H1 (cell line): ENCODE measurements at regions not wholly inside any gene's neighbourhood (a gene's known extent, or its start where the extent isn't known, plus 50 kb on each side); places are given as distances from the start of the nearest gene placed in this dataset.

ENCODE experiments used
- CTCF ChIA-PET: fragments of 300-600 bp; sonication (Branson Sonifier 250); formaldehyde crosslinking; loops from one replicate; lab custom pipeline; 2021; ENCODE audit not compliant: partially characterized antibody; lab: Charles Lee
- POLR2A ChIA-PET: fragments of 300-600 bp; sonication (Branson Sonifier 250); formaldehyde crosslinking; loops from one replicate; lab custom pipeline; 2021; ENCODE audit warnings: inconsistent platforms; ENCODE audit not compliant: partially characterized antibody; lab: Charles Lee
- DNase-seq, 2 experiments: peaks; one replicate each; pipeline versions ENCODE4 v3.0.0 to v3.0.0-alpha.2; 2010 to 2022; ENCODE audit warnings: low spot score in 2 of 2, low read depth in 1 of 2, mixed read lengths in 1 of 2
- FAIRE-seq: peaks from 2 replicates; lab custom pipeline; 2011; peaks lifted over from hg19 to GRCh38; lab: Jason Lieb, UNC
- H2AFZ ChIP-seq: 2 replicates; pipeline ENCODE4 v1.8.1; 2012; ENCODE audit warnings: low read length, inconsistent platforms
- H2AK5ac ChIP-seq: 2 replicates; pipeline ENCODE4 v1.6.1; 2013; ENCODE audit warnings: low read depth, low read length
- H2BK120ac ChIP-seq: replicated peaks from 2 replicates; pipeline ENCODE3; 2013; ENCODE audit warnings: low read depth, low read length, inconsistent platforms
- H2BK12ac ChIP-seq: 2 replicates; pipeline ENCODE4 v1.6.1; 2013; ENCODE audit warnings: low read depth, low read length
- H2BK15ac ChIP-seq: 2 replicates; pipeline ENCODE4 v1.6.1; 2013; ENCODE audit warnings: low read length
- H2BK20ac ChIP-seq: 2 replicates; pipeline ENCODE4 v1.6.1; 2013; ENCODE audit warnings: low read length
- H2BK5ac ChIP-seq: 2 replicates; pipeline ENCODE4 v1.6.1; 2013; ENCODE audit warnings: low read depth, low read length
- H3K14ac ChIP-seq: 2 replicates; pipeline ENCODE4 v1.6.1; 2013; ENCODE audit warnings: inconsistent platforms; ENCODE audit not compliant: insufficient read length
- H3K18ac ChIP-seq: 2 replicates; pipeline ENCODE4 v1.6.1; 2013; ENCODE audit warnings: low read length; ENCODE audit errors: extremely low read depth
- H3K23ac ChIP-seq: 2 replicates; pipeline ENCODE4 v1.6.1; 2013; ENCODE audit warnings: inconsistent platforms; ENCODE audit not compliant: insufficient read length
- H3K23me2 ChIP-seq: 2 replicates; pipeline ENCODE4 v1.6.1; 2013; ENCODE audit warnings: low read depth, low read length
- H3K27ac ChIP-seq: 2 replicates; pipeline ENCODE4 v1.6.1; 2011; ENCODE audit warnings: low read depth, low read length, inconsistent platforms
- H3K27me3 ChIP-seq, 4 experiments: replicated peaks in 1 of 4; 1 replicate in 1 of 4; 2 replicates in 3 of 4; pipeline versions ENCODE4 v1.6.1 to v1.8.1; 2011 to 2013; ENCODE audit warnings: low read length in 3 of 4, mild to moderate bottlenecking in 3 of 4, inconsistent platforms in 2 of 4, mixed read lengths in 2 of 4, moderate library complexity in 1 of 4; ENCODE audit not compliant: control insufficient read depth in 3 of 4, insufficient read depth in 3 of 4; ENCODE audit errors: extremely low read depth in 1 of 4
- H3K36me3 ChIP-seq, 4 experiments: 2 replicates each; pipeline versions ENCODE4 v1.6.1 to v1.8.1; 2011 to 2013; ENCODE audit warnings: mild to moderate bottlenecking in 4 of 4, low read length in 3 of 4, moderate library complexity in 2 of 4, control low read depth in 1 of 4, inconsistent platforms in 1 of 4; ENCODE audit not compliant: insufficient read depth in 4 of 4, control insufficient read depth in 2 of 4
- H3K4ac ChIP-seq: replicated peaks from 2 replicates; pipeline ENCODE3; 2013; ENCODE audit warnings: low read length, low read depth, mixed read lengths, inconsistent platforms; ENCODE audit not compliant: insufficient read length
- H3K4me1 ChIP-seq, 4 experiments: replicated peaks in 1 of 4; 1 replicate in 1 of 4; 2 replicates in 3 of 4; pipeline versions ENCODE4 v1.6.1 to v1.8.1; 2011 to 2013; ENCODE audit warnings: low read length in 3 of 4, inconsistent platforms in 2 of 4, mixed read lengths in 1 of 4; ENCODE audit not compliant: insufficient read depth in 4 of 4, control insufficient read depth in 3 of 4
- H3K4me2 ChIP-seq, 2 experiments: 2 replicates each; pipeline versions ENCODE4 v1.6.1 to v1.8.1; 2011 to 2013; ENCODE audit warnings: low read depth in 2 of 2, low read length in 2 of 2, control low read depth in 1 of 2, inconsistent platforms in 1 of 2, mild to moderate bottlenecking in 1 of 2; ENCODE audit not compliant: insufficient read depth in 1 of 2
- H3K4me3 ChIP-seq, 4 experiments: fragments of 200-600, 300-600 bp in 1 of 4; sonication (generic), shearing (Covaris generic), sonication (Bioruptor Twin) in 1 of 4; 2 replicates each; pipeline versions ENCODE4 v1.5.1 to v1.8.1; 2011 to 2016; ENCODE audit warnings: low read length in 4 of 4, low read depth in 3 of 4, control low read depth in 2 of 4, inconsistent platforms in 2 of 4, mild to moderate bottlenecking in 2 of 4, mixed read lengths in 1 of 4, moderate library complexity in 1 of 4; ENCODE audit not compliant: insufficient read depth in 2 of 4; ENCODE audit errors: extremely low read depth in 1 of 4
- H3K56ac ChIP-seq: replicated peaks from 2 replicates; pipeline ENCODE3; 2013; ENCODE audit warnings: low read depth, mild to moderate bottlenecking, mixed read lengths, low read length, inconsistent platforms; ENCODE audit not compliant: insufficient read length
- H3K79me1 ChIP-seq: 2 replicates; pipeline ENCODE4 v1.6.1; 2013; ENCODE audit warnings: low read depth, low read length, control low read depth
- H3K79me2 ChIP-seq, 2 experiments: 2 replicates each; pipeline versions ENCODE4 v1.6.1 to v1.8.1; 2012 to 2013; ENCODE audit warnings: low read length in 2 of 2, mild to moderate bottlenecking in 2 of 2, inconsistent platforms in 1 of 2; ENCODE audit not compliant: insufficient read depth in 2 of 2, control insufficient read depth in 1 of 2
- H3K9ac ChIP-seq, 4 experiments: replicated peaks in 1 of 4; 1 replicate in 1 of 4; 2 replicates in 3 of 4; pipeline versions ENCODE4 v1.6.1 to v1.8.1; 2011 to 2013; ENCODE audit warnings: low read depth in 3 of 4, low read length in 3 of 4, control low read depth in 2 of 4, mild to moderate bottlenecking in 2 of 4, moderate library complexity in 2 of 4, inconsistent platforms in 1 of 4; ENCODE audit errors: extremely low read depth in 1 of 4
- H3K9me3 ChIP-seq, 2 experiments: 2 replicates each; pipeline versions ENCODE4 v1.6.1 to v1.8.1; 2012 to 2013; ENCODE audit warnings: mild to moderate bottlenecking in 2 of 2, moderate library complexity in 2 of 2, control low read depth in 1 of 2, inconsistent platforms in 1 of 2, low read depth in 1 of 2, low read length in 1 of 2, mixed read lengths in 1 of 2; ENCODE audit not compliant: insufficient read depth in 2 of 2
- H4K20me1 ChIP-seq, 2 experiments: replicated peaks in 1 of 2; 2 replicates each; pipeline versions ENCODE3 to v1.8.1; 2011 to 2013; ENCODE audit warnings: inconsistent platforms in 2 of 2, low read length in 2 of 2, mild to moderate bottlenecking in 1 of 2; ENCODE audit not compliant: insufficient read depth in 2 of 2, control insufficient read depth in 1 of 2
- H4K5ac ChIP-seq: 2 replicates; pipeline ENCODE4 v1.6.1; 2013; ENCODE audit warnings: low read length, low read depth, mixed read lengths, inconsistent platforms; ENCODE audit not compliant: insufficient read length
- H4K8ac ChIP-seq: 2 replicates; pipeline ENCODE4 v1.8.0; 2013; ENCODE audit warnings: mild to moderate bottlenecking, moderate library complexity, low read length, inconsistent platforms; ENCODE audit not compliant: insufficient read depth; ENCODE audit errors: extremely low read depth
- H4K91ac ChIP-seq: replicated peaks from 2 replicates; pipeline ENCODE3; 2013; ENCODE audit warnings: low read length, mixed read lengths, inconsistent platforms; ENCODE audit not compliant: insufficient read length
- CHD1 ChIP-seq: IDR thresholded peaks from 2 replicates; pipeline ENCODE4 v1.6.1; 2012; ENCODE audit warnings: low read depth, low read length, improper control_type of control experiment
- KDM4A ChIP-seq: IDR thresholded peaks from one replicate; pipeline ENCODE4 v1.7.1; 2012; ENCODE audit warnings: low read depth, mild to moderate bottlenecking, moderate library complexity, low read length, inconsistent platforms; ENCODE audit not compliant: severe bottlenecking
- SIN3A ChIP-seq, 2 experiments: IDR thresholded peaks in 1 of 2; conservative IDR thresholded peaks in 1 of 2; 2 replicates each; pipeline ENCODE4 v1.6.1; 2011 to 2012; ENCODE audit warnings: low read length in 2 of 2, improper control_type of control experiment in 1 of 2, low read depth in 1 of 2, mild to moderate bottlenecking in 1 of 2
- TBP ChIP-seq: IDR thresholded peaks from 2 replicates; pipeline ENCODE4 v1.6.1; 2011; ENCODE audit warnings: low read depth, low read length, improper control_type of control experiment
- WGBS, 2 experiments: shearing (Covaris generic) in 1 of 2; methylation state at CpG; one replicate each; pipeline versions ENCODE4 v1.1.6 to v1.1.7; 2013 to 2015; ENCODE audit warnings: low lambda C conversion rate in 2 of 2, mixed read lengths in 2 of 2, inconsistent platforms in 1 of 2, low coverage in 1 of 2, missing lambda C conversion rate in 1 of 2; ENCODE audit not compliant: insufficient replicate concordance in 2 of 2, insufficient coverage in 1 of 2, insufficient read length in 1 of 2; ENCODE audit errors: extremely low coverage in 1 of 2, missing lambda C conversion rate in 1 of 2; 5-methylcytosine and 5-hydroxymethylcytosine counted together

GRCh38 chr3:135897715-135898114, 67.8 kb upstream of the PPP2R3A start:
- Histone ChIP-seq H2AFZ (no peak overlapping the region), H2BK5ac (no peak overlapping the region), H3K4me2 (no peak overlapping the region), H3K4me1 (no peaks in the 10 kb centered on the region), H4K5ac (no peak overlapping the region), H3K36me3 (no peaks in the 10 kb centered on the region), H2BK20ac (no peak overlapping the region), H4K20me1 (no peaks in the 10 kb centered on the region), H4K91ac (no peak overlapping the region), H3K9ac (no peak overlapping the region), H3K4ac (no peak overlapping the region)
- ChIA-PET POLR2A (no interaction called here), CTCF (interaction anchor here (1.0 to 4.1 kb wide), 3 partner anchors 145 to 161 kb away, joined by 5 to 22 read pairs (median 20); no protein-coding TSS in a partner anchor)
- no peak for DNase-seq
- TF ChIP-seq KDM4A (no peak), CHD1 (no peak), TBP (no peak), SIN3A (conservative IDR thresholded peaks at IDR 0.05 in 1 of 2, IDR thresholded peaks at IDR 0.05 in 1 of 2; ENCODE audit: low read depth in 1 of 2, low read length in 2 of 2) (no peak)
- TF ChIP-seq, all 59 proteins: peak for 0
- Histone ChIP-seq H2BK12ac (no peak overlapping the region), H3K56ac (no peak overlapping the region), H2BK15ac (no peak overlapping the region), H2BK120ac (no peak overlapping the region), H3K27ac (no peak overlapping the region), H2AK5ac (no peak overlapping the region), H3K23ac (no peak overlapping the region), H3K23me2 (no peaks in the 10 kb centered on the region; the same call in 1 of the 2 replicates), H3K79me2 (no peaks in the 10 kb centered on the region), H3K27me3 (no peaks in the 10 kb centered on the region), H3K14ac (no peak overlapping the region), H4K8ac (no peak overlapping the region), H3K4me3 (no peak overlapping the region), H3K79me1 (no peaks in the 10 kb centered on the region), H3K18ac (no peak overlapping the region), H3K9me3 (peaks cover 0 to 7% of the 10 kb centered on the region in 2 experiments; a peak in 1 of 4 replicates)
- FAIRE-seq: no peak
- 100% methylated on average over 1 of the region's 1 CpG; no CpG with 5 or more reads in 1 of the 2 experiments for WGBS, 2 experiments
